DMS53 (cell line): ENCODE measurements at regions not wholly inside any gene's neighbourhood (a gene's known extent, or its start where the extent isn't known, plus 50 kb on each side); places are given as distances from the start of the nearest gene placed in this dataset.

Source experiments
- DNase-seq: peaks from one replicate; lab custom pipeline; 2025; lab: John Stamatoyannopoulos, UW

DNA sequence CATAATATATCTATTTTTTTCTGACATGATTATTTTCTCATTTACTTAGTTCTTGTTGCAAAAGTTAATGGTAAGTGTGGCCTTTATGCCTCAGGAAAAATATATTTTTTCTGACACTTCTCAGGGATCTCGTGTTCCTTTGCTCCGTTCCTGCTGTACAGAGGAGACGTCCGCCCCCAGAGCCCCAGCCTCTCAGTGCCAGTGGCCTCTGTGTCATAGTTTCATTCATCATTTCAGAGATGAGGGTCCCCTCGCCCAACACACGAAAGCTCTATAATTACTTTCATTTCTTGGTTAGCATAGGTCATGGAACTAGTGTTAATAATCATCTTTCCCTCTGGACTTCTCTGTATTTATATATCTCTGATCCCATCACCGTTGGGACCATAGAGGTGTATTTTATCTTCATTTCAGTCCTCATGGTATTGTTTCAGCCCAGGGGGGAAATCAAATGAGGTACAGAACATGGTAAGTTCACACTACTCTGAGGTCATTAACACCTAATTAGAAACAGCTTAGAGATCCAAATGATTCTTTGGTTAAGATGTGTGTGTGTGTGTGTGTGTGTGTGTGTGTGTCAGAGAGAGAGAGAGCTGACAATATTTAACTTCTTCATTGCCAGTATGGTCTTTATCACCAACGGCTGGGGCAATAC is 631.1 kb upstream of the TENM3 start:
- no peak for DNase-seq

- DNase-seq, result no peak
Observed at GRCh38 chr4:181613200-181613599, 630.0 kb upstream of the TENM3 start.

DNA sequence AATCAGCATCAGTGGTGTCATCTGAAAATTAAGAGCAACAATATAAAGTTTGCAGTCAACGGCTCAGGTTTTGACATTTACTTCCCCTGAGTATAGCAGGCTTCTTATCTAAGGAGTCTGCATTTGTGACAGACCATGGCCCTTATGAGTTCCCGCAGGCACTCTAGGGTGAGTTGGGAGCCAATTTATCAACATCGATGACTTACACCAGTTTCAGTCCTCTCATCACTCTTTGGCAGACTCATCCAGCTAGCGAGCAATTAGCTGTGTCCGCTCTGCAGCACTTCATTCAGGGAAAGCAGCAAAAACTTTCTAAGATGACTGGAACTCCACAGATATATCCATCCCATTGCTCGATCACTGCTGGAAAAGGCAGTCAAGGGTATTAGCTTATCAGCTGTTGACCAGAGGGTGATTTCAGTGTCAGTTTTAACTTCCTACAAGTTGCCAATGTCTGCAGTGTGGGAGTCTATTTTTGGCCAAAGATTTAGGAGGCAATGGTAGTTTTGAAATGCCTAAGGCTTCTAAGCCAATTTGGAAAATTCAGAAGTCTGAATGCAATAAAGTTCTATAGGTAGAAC is 625.1 kb upstream of the TENM3 start:
- no peak for DNase-seq

DNA sequence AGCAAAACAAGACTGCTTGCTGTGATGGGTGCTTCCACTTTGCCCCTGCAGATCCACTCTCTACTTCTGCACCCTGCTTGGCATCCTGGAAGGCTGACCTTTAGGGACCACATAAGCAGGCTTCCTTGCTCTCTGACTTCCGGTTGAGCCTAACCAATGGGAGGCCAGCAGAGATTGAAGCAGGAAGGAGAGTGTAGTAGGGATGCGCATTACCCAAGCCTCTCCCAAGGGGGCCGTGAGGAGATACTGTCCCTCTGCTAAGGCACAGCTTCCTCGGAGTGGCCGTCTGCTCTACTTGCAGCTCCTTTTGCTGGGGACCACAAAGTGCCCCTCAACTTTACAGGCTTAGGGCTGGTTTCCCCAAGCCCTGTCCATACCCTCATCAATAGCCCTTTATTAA is 624.3 kb upstream of the TENM3 start:
- DNase-seq, result no peak

DNA sequence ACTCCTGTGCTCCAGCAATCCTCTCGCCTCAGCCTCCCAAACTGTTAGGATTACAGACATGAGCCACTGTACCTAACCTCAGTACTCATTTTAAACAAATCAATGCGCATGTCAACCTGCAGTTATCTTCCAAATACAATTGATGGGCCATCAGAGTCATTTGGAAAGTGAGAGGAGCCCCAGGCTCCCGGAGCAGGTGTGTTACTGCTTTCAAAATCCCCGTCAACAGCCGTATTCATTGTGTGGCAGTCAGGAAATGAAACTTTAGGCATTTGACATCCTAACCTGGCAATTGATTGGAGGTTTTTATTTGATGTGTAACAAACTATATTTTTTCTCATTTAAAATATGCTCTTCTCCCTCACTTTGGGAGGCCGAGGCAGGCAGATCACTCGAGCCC is 623.6 kb upstream of the TENM3 start:
- DNase-seq, result no peak

DNA sequence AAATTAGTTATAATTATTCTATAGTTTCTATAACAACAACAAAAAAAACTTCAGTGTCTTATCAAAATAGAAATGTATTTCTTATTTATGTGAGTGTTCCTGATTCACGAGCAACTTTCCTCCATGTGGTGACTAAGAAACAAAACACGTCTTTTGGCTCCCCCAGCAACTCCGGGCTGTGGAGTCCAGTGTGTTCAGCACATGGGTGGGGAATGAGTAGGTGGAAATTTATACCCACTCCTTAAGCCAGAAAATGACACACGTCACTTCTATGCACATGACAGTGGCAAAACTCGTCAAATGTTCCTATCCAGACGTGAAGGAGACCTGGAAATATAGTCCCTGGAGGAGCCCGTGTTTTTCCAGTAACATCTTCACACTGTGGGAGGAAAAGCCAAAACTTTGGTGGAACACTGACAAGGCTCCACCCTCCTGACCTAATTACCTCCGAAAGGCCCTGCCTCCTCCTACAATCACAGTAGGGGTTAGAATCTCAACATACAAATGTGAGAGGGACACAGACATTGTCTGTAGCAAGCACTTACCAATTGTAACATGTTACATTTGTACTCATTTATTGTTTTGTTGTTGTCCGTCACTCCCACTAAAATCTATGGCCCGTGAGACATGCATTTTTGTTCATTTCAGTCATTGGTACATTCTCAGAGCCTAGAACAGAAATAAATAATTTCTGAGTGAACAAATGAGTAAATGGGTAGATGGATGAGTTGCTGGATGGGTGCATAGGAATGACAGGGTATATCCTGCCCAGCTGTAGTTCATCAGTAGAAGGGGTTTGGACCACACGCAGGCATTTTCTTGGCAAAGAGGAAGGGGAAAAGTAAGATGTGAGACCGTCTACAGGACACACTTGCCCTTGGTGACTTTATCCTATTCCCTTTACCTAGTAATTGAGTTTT is 605.8 kb upstream of the TENM3 start:
- no peak for DNase-seq

- no peak for DNase-seq
Observed at GRCh38 chr4:181643466-181643865, 599.7 kb upstream of the TENM3 start.

GRCh38 chr4:181645489-181645888 is 597.7 kb upstream of the TENM3 start:
- no peak for DNase-seq

DNA sequence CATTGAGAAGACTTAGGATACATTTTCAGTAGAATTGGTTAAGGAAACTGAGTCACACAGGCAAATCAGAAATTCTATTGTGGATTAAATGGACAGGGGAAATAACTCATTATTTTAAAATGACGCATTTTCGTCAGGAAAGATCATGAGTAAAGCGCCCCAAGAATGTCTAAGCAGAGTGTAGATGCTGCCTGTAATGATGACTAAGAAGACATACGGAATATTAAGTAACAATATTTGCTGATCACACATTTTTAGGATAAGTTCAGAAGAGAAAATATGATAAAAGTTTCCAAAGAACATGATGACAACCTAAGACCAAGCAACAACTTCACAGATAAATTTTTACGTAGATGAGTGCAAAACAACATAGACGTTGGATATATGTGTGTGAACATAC is 596.3 kb upstream of the TENM3 start:
- no peak for DNase-seq

DNA sequence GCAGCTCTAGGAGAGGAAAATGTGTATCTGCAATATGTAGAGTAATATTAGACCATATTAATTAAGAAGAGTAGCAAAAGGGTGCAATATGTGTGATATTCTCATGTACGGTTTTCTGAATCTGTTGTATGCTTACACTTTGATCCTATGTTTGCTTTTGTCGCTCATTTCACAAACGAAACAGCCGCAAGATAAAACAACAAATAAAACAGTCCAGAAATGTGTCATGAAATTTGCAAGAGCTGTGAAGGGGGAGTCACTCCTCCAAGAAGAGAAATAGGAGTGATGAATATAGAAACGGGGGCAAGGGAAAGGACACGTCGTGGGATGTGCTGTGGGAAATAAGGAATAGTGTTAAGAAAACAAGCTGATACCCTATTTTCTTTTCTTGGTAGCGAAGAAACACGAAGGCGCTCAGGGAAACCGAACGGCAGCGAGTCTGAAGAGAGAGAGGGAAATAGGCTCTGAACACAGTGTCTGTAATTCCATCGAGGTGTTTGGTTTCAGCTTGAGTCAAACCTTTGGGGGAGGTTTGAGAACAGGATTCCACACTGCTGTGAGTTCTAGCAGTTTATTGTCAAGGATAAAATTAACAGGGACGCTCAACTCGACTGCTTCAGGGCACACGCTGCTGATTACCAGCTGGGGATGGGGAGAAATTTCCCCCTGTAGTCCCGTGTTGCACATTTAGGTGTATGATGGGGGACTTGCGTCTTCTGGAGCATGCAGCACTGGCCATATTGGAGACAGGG is 595.6 kb upstream of the TENM3 start:
- DNase-seq, result no peak

DNA sequence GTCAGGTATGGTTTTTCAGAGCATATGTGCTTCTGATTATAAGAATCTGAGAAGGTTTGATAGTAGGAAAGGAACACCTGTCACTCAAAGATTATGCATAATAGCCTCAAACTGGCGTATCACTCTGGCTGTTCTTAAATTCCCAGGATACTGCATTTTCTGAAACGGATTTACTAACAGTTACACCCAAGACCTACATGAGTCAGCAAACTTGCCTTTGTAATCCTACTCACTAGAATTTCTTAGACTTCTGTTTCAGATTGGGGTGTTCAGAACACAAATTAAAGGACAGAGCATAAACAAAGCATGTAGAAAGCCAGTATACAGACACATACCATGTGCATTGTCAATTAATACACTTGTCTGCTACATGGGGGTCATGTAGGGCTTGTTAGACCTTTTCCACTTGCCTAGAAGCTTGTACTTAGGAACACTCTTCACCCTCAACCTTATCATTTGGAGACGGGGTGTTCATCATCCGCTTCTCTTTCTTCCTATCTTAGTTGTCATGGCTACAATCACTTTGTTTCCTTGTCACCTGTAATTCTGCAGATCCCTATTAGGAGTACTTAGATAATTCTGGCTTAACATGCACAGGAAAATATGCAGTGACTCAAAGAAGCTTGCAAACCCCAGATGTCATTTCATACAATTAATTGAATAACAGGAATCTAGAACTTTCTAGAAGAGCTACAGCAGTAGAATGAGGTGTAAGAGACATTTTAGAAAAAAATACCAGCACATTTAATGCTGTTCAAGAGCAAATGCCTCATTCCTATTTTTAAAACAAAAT is 593.0 kb upstream of the TENM3 start:
- no peak for DNase-seq

DNA sequence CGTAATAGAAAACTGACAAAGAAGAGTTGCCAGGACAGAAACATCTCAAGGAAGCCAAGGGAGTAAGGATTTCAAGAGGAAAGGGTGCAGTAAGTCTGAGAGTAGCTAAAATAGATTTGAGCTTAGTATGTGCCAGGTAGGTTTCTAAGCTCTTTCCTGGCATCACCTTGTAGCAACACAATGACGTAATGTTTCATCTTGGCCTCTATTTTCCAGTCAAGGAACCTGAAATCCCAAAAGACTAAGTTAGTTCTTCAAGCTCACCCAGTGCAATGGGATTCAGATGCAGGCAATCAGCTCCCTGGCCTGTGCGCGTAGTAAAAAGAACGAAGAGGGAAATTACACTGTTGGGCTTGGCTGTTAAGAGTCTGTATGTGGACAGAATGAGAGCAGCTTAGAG is 586.5 kb upstream of the TENM3 start:
- DNase-seq, result no peak

- no peak for DNase-seq
Observed at GRCh38 chr4:181659202-181659601, 584.0 kb upstream of the TENM3 start.

DNA sequence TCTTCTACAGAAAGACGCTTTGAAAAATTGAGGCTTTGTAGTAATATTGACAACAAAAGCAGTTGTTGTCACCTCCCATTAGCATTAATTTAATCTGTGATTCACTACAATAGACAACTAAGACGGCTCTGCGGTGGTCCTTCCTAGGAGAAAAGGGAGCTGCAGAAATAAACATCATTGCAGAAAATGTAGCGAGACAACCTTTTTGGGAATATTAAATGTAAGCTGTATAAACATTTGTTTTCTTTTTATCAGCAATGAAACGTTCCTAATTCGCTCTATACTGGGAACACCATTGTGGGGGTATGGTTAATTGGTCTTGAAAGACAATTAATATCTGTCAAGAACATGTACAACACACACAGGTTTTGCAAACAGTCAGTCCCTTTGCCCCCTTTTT is 583.3 kb upstream of the TENM3 start:
- DNase-seq, result no peak

DNA sequence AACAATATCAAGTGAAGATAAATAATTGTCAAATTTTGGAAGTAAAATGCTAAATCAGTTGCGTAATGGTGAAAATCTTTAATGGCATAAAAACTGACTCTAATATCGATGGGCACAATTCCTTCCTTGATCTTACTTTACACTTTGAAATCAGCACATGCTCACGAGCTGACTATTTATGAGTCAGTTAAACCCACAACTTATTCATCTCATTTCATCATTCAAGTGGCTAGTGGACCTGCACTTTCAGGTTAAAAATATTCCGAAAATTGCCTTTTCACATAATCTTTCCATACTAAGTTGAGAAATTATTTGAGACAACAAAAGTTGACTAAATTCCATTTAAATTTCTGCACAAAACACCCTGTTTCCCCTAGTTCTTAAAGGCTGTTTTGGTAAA is 582.1 kb upstream of the TENM3 start:
- DNase-seq, result no peak

DNA sequence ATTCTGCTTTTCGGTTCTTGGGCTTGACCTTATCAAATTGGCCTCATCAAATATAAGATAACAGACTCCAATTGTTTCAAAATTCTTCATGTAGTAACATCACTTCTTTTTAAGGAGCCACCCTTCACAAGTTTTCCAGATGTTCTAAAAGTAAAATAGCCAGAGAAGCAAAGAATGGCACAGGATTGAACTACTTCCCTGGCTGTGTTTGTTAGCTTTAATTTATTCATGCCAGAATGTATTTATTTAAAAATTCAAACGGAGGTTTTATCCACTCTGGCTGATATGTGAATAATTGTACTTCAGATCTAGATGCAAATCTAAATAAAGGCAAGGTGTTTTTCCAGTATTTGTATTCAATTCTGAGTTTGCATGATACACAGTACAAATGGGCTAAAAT is 581.3 kb upstream of the TENM3 start:
- DNase-seq, result no peak

DNA sequence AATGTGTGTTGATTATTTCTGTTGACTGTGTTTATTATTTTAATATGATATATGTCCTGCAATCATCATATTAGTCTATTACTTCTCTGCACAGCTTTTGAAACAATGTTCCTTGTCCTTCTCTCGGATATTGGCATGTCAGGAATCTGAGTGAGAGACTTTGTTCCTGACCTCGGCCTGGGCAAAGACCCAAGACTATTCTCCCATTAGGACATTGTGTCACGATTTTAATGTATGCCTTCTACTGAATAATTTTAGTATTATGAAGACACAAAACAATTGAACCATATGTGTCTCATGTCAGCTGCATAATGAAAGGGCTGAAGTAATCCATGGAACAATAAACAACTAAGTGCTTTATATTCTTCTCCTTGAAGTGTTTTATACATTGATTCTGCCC is 580.8 kb upstream of the TENM3 start:
- no peak for DNase-seq

DNA sequence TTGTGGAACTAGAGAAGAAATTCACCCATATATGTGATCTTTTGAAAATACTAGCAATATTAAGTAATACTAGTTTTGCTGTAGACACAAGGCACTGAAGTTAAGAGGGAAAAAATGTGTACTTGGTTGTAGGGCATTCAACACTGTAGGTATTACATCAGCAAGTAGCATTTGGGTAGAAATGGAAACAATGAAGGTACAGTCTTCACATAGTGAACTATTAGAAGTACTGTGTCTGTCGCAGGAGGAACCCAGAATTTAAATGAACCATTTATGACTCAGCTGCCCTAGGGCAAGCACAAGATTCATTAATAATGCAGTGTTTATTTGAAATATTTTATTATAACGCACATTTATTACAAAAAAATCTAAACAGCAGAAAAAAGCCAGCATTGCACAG is 572.7 kb upstream of the TENM3 start:
- DNase-seq, result peak; percentile 7

GRCh38 chr4:181671672-181672071 is 571.5 kb upstream of the TENM3 start:
- peak; percentile 80 for DNase-seq

DNA sequence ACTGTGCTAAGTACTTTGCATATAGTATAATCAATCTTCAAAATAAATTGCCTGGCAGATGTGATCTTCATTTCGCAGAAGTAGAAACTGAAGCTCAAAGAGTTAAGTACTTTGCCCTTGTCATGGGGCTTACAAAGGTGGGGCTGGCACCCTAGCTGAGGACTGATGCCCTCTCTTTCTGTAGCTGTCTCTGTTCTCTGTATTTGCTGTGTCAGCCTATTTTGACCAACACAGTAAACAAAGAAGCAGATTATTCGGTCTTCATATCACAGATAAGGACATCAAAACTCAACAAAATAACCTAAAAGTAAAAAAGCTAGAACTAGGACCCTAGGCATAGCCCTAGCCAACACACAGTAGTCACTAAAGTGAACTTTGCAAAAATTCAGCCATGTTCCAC is 570.5 kb upstream of the TENM3 start:
- no peak for DNase-seq

DNA sequence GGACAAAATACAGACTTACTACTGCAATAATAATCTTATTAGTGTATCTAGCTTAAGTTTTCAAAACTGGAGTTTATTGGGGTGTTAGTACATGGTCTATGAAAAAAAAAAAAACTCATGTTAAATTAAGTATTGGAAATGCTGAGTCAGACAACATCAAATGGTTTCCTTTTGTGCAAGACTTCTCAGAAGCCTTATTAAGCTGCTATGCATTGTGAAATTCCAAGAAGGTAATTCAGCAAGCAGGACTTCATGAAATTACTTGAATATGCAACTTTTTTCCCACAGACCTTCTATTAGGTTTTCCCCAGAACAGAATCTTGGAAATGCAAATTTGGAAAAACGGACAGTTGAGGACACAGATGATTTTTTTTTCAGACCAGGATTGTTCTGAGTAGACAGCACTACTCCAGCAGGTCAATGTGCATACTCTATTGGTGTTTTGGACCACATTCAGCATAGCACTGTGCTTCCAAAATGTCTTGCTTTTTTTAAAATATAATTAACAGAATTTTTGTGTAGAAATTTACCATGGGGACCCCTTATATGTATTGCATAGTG is 568.8 kb upstream of the TENM3 start:
- no peak for DNase-seq
